ENCODE measurements at regions not wholly inside any gene's neighbourhood (a gene's known extent, or its start where the extent isn't known, plus 50 kb on each side); places are given as distances from the start of the nearest gene placed in this dataset. TPM values are rescaled to one million over a fixed set of nuclear protein-coding genes. Genes with fewer than 3 reads are reported as not detected.

DNA sequence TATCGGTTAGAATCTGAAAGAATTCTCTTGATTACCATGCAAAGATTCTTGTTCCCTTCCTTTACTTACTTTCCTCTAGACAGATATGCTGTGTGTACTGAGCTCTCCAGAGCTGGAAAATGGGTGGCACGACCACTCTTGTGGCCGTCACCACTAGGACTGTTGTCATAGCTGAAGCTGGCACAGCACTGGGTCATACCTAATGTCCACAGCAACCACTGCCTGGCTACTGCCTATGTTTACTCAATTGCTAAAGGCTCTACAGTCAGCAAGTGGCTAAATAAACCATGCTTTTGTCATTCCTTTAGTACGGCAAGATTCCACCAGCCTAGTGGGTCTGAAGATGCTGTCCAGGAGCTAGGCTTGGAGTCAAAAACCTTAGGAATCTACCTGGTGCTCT is 1643.0 kb downstream of the OTOL1 start:
- peak; percentile 31 to 60 for ATAC-seq

DNA sequence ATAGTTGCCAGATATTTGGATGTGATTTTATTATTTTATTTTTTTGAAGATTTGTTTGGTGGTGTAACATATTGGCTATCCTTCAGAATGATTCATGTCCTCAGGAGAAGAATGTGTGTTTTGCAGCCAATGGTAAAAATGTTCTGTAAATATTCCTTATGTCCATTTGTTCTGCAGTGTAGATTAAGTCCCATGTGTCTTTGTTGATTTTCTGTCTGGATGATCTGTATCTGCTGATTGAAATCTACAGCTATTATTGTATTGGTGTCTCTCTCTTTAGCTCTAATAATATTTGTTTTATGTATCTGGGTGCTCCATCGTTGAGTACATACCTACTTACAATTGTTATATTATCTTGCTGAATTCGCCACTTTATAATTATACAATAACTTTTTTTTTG is 1641.7 kb downstream of the OTOL1 start:
- DNase-seq (no peak), ATAC-seq (no peak)
- H3K36me3 ChIP-seq: no peaks in the 10 kb centered on the region
- no peaks in the 10 kb centered on the region for H3K4me1 ChIP-seq
- H3K27ac ChIP-seq: no peak overlapping the region
- no peaks in the 10 kb centered on the region for H3K9me3 ChIP-seq
- intact Hi-C loops (cut with DNase I): no loop called here
- no peak overlapping the region for H3K4me3 ChIP-seq
- no peaks in the 10 kb centered on the region for H3K27me3 ChIP-seq (ENCODE audit: low read depth)
- TF ChIP-seq, protein P1, sequence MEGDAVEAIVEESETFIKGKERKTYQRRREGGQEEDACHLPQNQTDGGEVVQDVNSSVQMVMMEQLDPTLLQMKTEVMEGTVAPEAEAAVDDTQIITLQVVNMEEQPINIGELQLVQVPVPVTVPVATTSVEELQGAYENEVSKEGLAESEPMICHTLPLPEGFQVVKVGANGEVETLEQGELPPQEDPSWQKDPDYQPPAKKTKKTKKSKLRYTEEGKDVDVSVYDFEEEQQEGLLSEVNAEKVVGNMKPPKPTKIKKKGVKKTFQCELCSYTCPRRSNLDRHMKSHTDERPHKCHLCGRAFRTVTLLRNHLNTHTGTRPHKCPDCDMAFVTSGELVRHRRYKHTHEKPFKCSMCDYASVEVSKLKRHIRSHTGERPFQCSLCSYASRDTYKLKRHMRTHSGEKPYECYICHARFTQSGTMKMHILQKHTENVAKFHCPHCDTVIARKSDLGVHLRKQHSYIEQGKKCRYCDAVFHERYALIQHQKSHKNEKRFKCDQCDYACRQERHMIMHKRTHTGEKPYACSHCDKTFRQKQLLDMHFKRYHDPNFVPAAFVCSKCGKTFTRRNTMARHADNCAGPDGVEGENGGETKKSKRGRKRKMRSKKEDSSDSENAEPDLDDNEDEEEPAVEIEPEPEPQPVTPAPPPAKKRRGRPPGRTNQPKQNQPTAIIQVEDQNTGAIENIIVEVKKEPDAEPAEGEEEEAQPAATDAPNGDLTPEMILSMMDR (IDR thresholded peaks at IDR 0.05): no peak

More for the DNA sequence above, 1643.0 kb downstream of the OTOL1 start:
- intact Hi-C loops (cut with DNase I): no loop called here
- Histone ChIP-seq H3K27ac (no peak overlapping the region), H3K4me1 (no peaks in the 10 kb centered on the region), H3K4me3 (no peak overlapping the region), H3K9me3 (no peaks in the 10 kb centered on the region), H3K27me3 (ENCODE audit: low read depth) (no peaks in the 10 kb centered on the region), H3K36me3 (no peaks in the 10 kb centered on the region)
- DNase-seq: peak; percentile 14
- TF ChIP-seq, protein P1 (IDR thresholded peaks at IDR 0.05): no peak

DNA sequence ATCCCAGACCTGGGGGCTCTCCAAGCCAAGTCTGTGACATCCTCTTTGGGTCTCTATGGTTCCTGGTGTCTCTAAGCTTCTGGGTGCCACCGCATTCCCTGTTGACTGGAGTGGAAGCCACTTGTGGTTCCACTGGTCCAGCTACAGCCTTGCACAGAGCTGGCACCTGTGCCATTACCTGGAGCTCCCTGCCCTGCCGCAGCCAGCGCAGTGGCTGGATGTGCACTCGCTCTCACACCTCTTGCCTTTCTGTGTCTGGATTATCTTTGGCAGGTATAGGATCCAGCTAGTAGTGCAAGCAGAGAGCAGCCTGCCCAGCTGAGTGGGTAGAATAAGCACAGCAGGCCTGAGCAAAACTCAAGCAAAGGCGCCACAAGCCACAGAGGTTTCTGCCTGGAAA is 1635.5 kb downstream of the OTOL1 start:
- no peaks in the 10 kb centered on the region for H3K36me3 ChIP-seq
- H3K4me3 ChIP-seq: no peak overlapping the region
- intact Hi-C loops (cut with DNase I): no loop called here
- TF ChIP-seq, protein P1 (IDR thresholded peaks at IDR 0.05): no peak
- ATAC-seq (peak in 1 of 2 donors; percentile 46), DNase-seq (no peak)
- H3K27ac ChIP-seq: no peak overlapping the region
- H3K4me1 ChIP-seq: no peaks in the 10 kb centered on the region
- H3K27me3 ChIP-seq (ENCODE audit: low read depth): no peaks in the 10 kb centered on the region
- H3K9me3 ChIP-seq: peaks cover 15% of the 10 kb centered on the region

DNA sequence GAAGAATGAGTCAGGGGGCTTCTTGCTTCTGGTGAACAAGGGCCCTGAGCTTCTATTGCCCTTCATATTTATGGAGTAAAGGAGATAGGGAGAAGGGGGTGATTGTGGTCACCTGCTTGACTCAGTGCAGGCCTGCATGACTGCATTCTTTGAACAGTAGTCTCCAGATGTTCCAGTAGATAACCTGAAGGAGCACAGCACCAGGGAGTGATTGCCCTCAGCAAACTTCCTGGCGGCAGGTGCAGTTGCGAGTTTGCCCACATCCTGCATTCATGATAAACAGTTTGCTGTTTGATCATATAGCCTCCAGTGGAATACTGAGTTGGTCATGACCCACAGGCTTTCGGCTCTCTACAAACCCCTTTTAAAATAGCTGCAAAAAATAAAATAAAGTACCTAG is 1632.7 kb downstream of the OTOL1 start:
- H3K9me3 ChIP-seq: peaks cover 21% of the 10 kb centered on the region
- intact Hi-C loops (cut with DNase I): no loop called here

DNA sequence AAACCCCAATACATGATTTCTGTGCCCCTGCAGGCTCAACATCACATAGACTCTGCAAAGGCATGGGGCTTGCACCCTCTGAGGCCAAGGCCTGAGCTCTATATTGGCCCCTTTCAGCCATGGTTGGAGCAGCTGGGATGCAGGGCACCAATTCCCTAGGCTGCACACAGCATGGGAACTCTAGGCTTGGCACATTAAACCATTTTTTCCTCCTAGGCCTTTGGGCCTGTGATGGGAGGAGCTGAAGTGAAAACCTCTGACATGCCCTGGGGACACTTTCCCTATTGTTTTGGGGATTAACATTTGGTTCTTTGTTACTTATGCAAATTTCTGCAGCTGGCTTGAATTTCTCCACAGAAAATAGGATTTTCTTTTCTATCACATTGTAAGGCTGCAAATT is 1629.5 kb downstream of the OTOL1 start:
- TF ChIP-seq, protein P1 (IDR thresholded peaks at IDR 0.05): no peak
- Histone ChIP-seq H3K27ac (no peak overlapping the region), H3K27me3 (ENCODE audit: low read depth) (no peaks in the 10 kb centered on the region), H3K9me3 (peaks cover 21% of the 10 kb centered on the region), H3K36me3 (no peaks in the 10 kb centered on the region), H3K4me3 (no peak overlapping the region), H3K4me1 (no peaks in the 10 kb centered on the region)
- no peak for ATAC-seq
- intact Hi-C loops (cut with DNase I): no loop called here
- DNase-seq: no peak

More for the DNA sequence above, 1632.7 kb downstream of the OTOL1 start:
- TF ChIP-seq, protein P1 (IDR thresholded peaks at IDR 0.05): no peak
- H3K36me3 ChIP-seq: no peaks in the 10 kb centered on the region
- H3K27me3 ChIP-seq (ENCODE audit: low read depth): no peaks in the 10 kb centered on the region
- no peak overlapping the region for H3K27ac ChIP-seq
- ATAC-seq (no peak), DNase-seq (no peak)
- H3K4me3 ChIP-seq: no peak overlapping the region
- H3K4me1 ChIP-seq: no peaks in the 10 kb centered on the region

Small RNA genes lying in the stretch of these regions (microRNA-seq; reads per million reads assigned to microRNA genes)
- not detected for gene MIR1263 (ENCODE audit: borderline number of aligned reads)

All from lower lobe of right lung (tissue), 2 donors.